HCT116 (cell line): ENCODE measurements at regions not wholly inside any gene's neighbourhood (a gene's known extent, or its start where the extent isn't known, plus 50 kb on each side); places are given as distances from the start of the nearest gene placed in this dataset.

Source experiments
- ATAC-seq: fragments of 200-7000 bp; cut with Tn5 transposase; 2 replicates; pipeline ENCODE4 v1.9.1; 2020; ENCODE audit warnings: mild to moderate bottlenecking, moderate library complexity
- BruUV-seq: library from RNA; stranded (reverse); fragments of 400-500 nt; replicated peaks from 2 replicates; lab custom pipeline; 2021; lab: Mats Ljungman, UMichigan
- CTCF ChIA-PET: fragments of 300-600 bp; sonication (Branson Sonifier 250); formaldehyde crosslinking; loops from one replicate; lab custom pipeline; 2021; ENCODE audit warnings: antibody characterized with exemption; lab: Charles Lee
- POLR2A ChIA-PET: fragments of 300-600, 350-600 bp; sonication (Branson Sonifier 250); formaldehyde crosslinking; loops from one replicate; lab custom pipeline; 2021; ENCODE audit warnings: antibody characterized with exemption; lab: Charles Lee
- RAD21 ChIA-PET, 2 experiments: fragments of 300-600 bp; sonication (Branson Sonifier 250); formaldehyde crosslinking; loops; one replicate each; lab custom pipeline; 2023; ENCODE audit warnings: low total read pairs in 2 of 2; ENCODE audit not compliant: uncharacterized antibody in 2 of 2, unreplicated experiment in 2 of 2, low non-redundant PET in 1 of 2; lab: Charles Lee
- DNase-seq: peaks from one replicate; pipeline ENCODE4 v3.0.0-alpha.2; 2010; ENCODE audit warnings: low read depth, low spot score
- H2AFZ ChIP-seq: fragments of 200-600 bp; shearing (Covaris generic), sonication (generic); 2 replicates; pipeline ENCODE4 v1.6.1; 2017; ENCODE audit warnings: low read depth, mixed run types, mixed read lengths, antibody characterized with exemption, low read length; ENCODE audit not compliant: poor library complexity, severe bottlenecking
- H3K27ac ChIP-seq: 2 replicates; pipeline ENCODE4 v1.5.1; 2012; ENCODE audit warnings: low read depth, low read length
- H3K27me3 ChIP-seq: fragments of 200-600 bp; sonication (generic); 2 replicates; pipeline ENCODE4 v1.6.1; 2016; ENCODE audit warnings: mixed run types, low read length, mixed read lengths; ENCODE audit not compliant: insufficient read depth
- H3K36me3 ChIP-seq, 2 experiments: fragments of 200-500 bp in 1 of 2; fragments of 200-600 bp in 1 of 2; sonication (Bioruptor generic) in 1 of 2; sonication (generic) in 1 of 2; 2 replicates each; pipeline versions ENCODE4 v1.5.1 to v1.6.1; 2014 to 2016; ENCODE audit warnings: low read length in 2 of 2, inconsistent platforms in 1 of 2, mixed read lengths in 1 of 2, mixed run types in 1 of 2; ENCODE audit not compliant: insufficient read depth in 2 of 2, control insufficient read depth in 1 of 2
- H3K4me1 ChIP-seq, 2 experiments: fragments of 200-600 bp in 1 of 2; sonication (generic) in 1 of 2; 2 replicates each; pipeline versions ENCODE4 v1.5.1 to v1.6.1; 2012 to 2017; ENCODE audit warnings: low read length in 2 of 2, inconsistent platforms in 1 of 2, mild to moderate bottlenecking in 1 of 2, mixed read lengths in 1 of 2, mixed run types in 1 of 2, moderate library complexity in 1 of 2; ENCODE audit not compliant: insufficient read depth in 2 of 2, control insufficient read depth in 1 of 2
- H3K4me2 ChIP-seq: fragments of 200-600 bp; sonication (generic); 2 replicates; pipeline ENCODE4 v1.6.1; 2017; ENCODE audit warnings: mixed run types, low read length, mixed read lengths
- H3K4me3 ChIP-seq, 2 experiments: fragments of 200-600 bp in 1 of 2; sonication (generic) in 1 of 2; replicated peaks in 1 of 2; 2 replicates each; pipeline ENCODE4 v1.5.1; 2011 to 2016; ENCODE audit warnings: low read length in 2 of 2, control low read depth in 1 of 2, low read depth in 1 of 2, mild to moderate bottlenecking in 1 of 2, mixed read lengths in 1 of 2, mixed run types in 1 of 2
- H3K79me2 ChIP-seq: fragments of 200-600 bp; sonication (generic); 2 replicates; pipeline ENCODE4 v1.6.1; 2017; ENCODE audit warnings: mild to moderate bottlenecking, mixed run types, low read length, moderate library complexity, mixed read lengths; ENCODE audit not compliant: insufficient read depth
- H3K9ac ChIP-seq: fragments of 200-600 bp; sonication (generic); 2 replicates; pipeline ENCODE4 v1.6.1; 2016; ENCODE audit warnings: low read length, mixed read lengths
- H3K9me2 ChIP-seq: fragments of 200-600 bp; sonication (generic), shearing (Covaris generic); 2 replicates; pipeline ENCODE4 v1.6.1; 2017; ENCODE audit warnings: mixed run types, mild to moderate bottlenecking, moderate library complexity; ENCODE audit not compliant: insufficient read depth
- H3K9me3 ChIP-seq, 2 experiments: fragments of 200-500 bp in 1 of 2; fragments of 200-600 bp in 1 of 2; sonication (Bioruptor generic) in 1 of 2; sonication (generic) in 1 of 2; 2 replicates each; pipeline ENCODE4 v1.6.1; 2014 to 2017; ENCODE audit warnings: low read length in 2 of 2, mixed read lengths in 2 of 2, inconsistent platforms in 1 of 2, low read depth in 1 of 2, mild to moderate bottlenecking in 1 of 2, mixed run types in 1 of 2, moderate library complexity in 1 of 2; ENCODE audit not compliant: control insufficient read depth in 1 of 2, insufficient read depth in 1 of 2
- H4K20me1 ChIP-seq: fragments of 200-600 bp; sonication (generic), shearing (Covaris generic); 2 replicates; pipeline ENCODE4 v1.6.1; 2017; ENCODE audit warnings: mixed run types, mild to moderate bottlenecking, moderate library complexity; ENCODE audit not compliant: insufficient read depth
- ATF3 ChIP-seq: IDR thresholded peaks from 2 replicates; pipeline ENCODE4 v1.6.1; 2012
- CEBPB ChIP-seq: IDR thresholded peaks from 2 replicates; pipeline ENCODE4 v1.6.1; 2012; ENCODE audit warnings: low read depth
- CTCF ChIP-seq, 3 experiments: fragments of 200-600 bp in 1 of 3; sonication (generic) in 1 of 3; IDR thresholded peaks in 2 of 3; conservative IDR thresholded peaks in 1 of 3; 2 replicates each; pipeline ENCODE4 v1.5.1; 2012 to 2017; ENCODE audit warnings: low read depth in 2 of 3, low read length in 2 of 3, antibody characterized with exemption in 1 of 3, borderline replicate concordance in 1 of 3, control low read depth in 1 of 3, mild to moderate bottlenecking in 1 of 3, mixed read lengths in 1 of 3, mixed run types in 1 of 3, moderate library complexity in 1 of 3; ENCODE audit not compliant: insufficient read depth in 1 of 3
- EGR1 ChIP-seq: IDR thresholded peaks from 2 replicates; pipeline ENCODE4 v1.6.1; 2012; ENCODE audit warnings: low read depth
- ELF1 ChIP-seq: IDR thresholded peaks from 2 replicates; pipeline ENCODE4 v1.6.1; 2012; ENCODE audit warnings: low read depth, borderline replicate concordance
- EZH2 ChIP-seq: fragments of 200-600 bp; sonication (generic); IDR thresholded peaks from 2 replicates; pipeline ENCODE4 v1.6.1; 2017; ENCODE audit warnings: antibody characterized with exemption, mixed run types
- EZH2phosphoT487 ChIP-seq: fragments of 200-600 bp; IDR thresholded peaks from 2 replicates; pipeline ENCODE4 v1.6.1; 2018; ENCODE audit warnings: antibody characterized with exemption, borderline replicate concordance
- FOSL1 ChIP-seq: IDR thresholded peaks from 2 replicates; pipeline ENCODE4 v1.6.1; 2012; ENCODE audit warnings: low read depth
- JUND ChIP-seq: IDR thresholded peaks from 2 replicates; pipeline ENCODE4 v1.6.1; 2012
- MAX ChIP-seq: IDR thresholded peaks from 2 replicates; pipeline ENCODE4 v1.6.1; 2012
- POLR2A ChIP-seq: IDR thresholded peaks from 2 replicates; pipeline ENCODE4 v1.7.0; 2011; ENCODE audit warnings: borderline replicate concordance; ENCODE audit not compliant: insufficient read depth, insufficient read length; ENCODE audit errors: extremely low read depth
- POLR2AphosphoS5 ChIP-seq: IDR thresholded peaks from 2 replicates; pipeline ENCODE4 v1.6.1; 2011; ENCODE audit warnings: mild to moderate bottlenecking, low read depth, low read length, moderate library complexity
- RAD21 ChIP-seq: IDR thresholded peaks from 2 replicates; pipeline ENCODE4 v1.6.1; 2012; ENCODE audit warnings: low read depth, mild to moderate bottlenecking
- SIN3A ChIP-seq: IDR thresholded peaks from 2 replicates; pipeline ENCODE4 v1.6.1; 2012; ENCODE audit warnings: low read depth
- SP1 ChIP-seq: IDR thresholded peaks from 2 replicates; pipeline ENCODE4 v1.6.1; 2012; ENCODE audit warnings: low read depth
- SRF ChIP-seq: IDR thresholded peaks from 2 replicates; pipeline ENCODE4 v1.6.1; 2012; ENCODE audit warnings: low read depth
- TCF7L2 ChIP-seq: IDR thresholded peaks from 2 replicates; pipeline ENCODE4 v1.7.0; 2011; ENCODE audit warnings: borderline replicate concordance, inconsistent platforms; ENCODE audit not compliant: insufficient read depth, insufficient read length; ENCODE audit errors: extremely low read depth
- YY1 ChIP-seq: IDR thresholded peaks from 2 replicates; pipeline ENCODE4 v1.6.1; 2011; ENCODE audit warnings: low read length, low read depth, moderate library complexity, mild to moderate bottlenecking; ENCODE audit not compliant: insufficient replicate concordance; ENCODE audit errors: extremely low read depth
- ZFX ChIP-seq: fragments of 450-650 bp; IDR thresholded peaks from 2 replicates; pipeline ENCODE4 v1.6.1; 2017
- ZNF274 ChIP-seq: fragments of 200-500 bp; sonication (Bioruptor generic); IDR thresholded peaks from 2 replicates; pipeline ENCODE4 v1.6.1; 2014; ENCODE audit warnings: mild to moderate bottlenecking, low read depth, low read length, inconsistent platforms
- intact Hi-C: fragments of 100-400 bp; cut with micrococcal nuclease; formaldehyde crosslinking; loops from 2 replicates; pipeline ENCODE4 v1.10.0; 2022

- TF ChIP-seq EZH2, result no peak
- TF ChIP-seq ELF1, result no peak
- TF ChIP-seq JUND, result no peak
- TF ChIP-seq EZH2phosphoT487, result no peak
- TF ChIP-seq ZNF274, result no peak
- TF ChIP-seq CEBPB, result no peak
- TF ChIP-seq SIN3A, result no peak
- no peak for TF ChIP-seq EGR1
- no peak for TF ChIP-seq POLR2A
- TF ChIP-seq ATF3, result no peak
These were observed 337.9 kb upstream of the NOVA1 start (continued) for GRCh38 chr14:26935733-26936132.

- DNase-seq, result no peak
- Histone ChIP-seq H3K36me3 (no peaks in the 10 kb centered on the region), H3K9me2 (no peaks in the 10 kb centered on the region), H3K4me2 (no peak overlapping the region), H4K20me1 (no peaks in the 10 kb centered on the region), H3K4me3 (no peak overlapping the region), H3K9me3 (peaks cover 14 to 17% of the 10 kb centered on the region in 2 experiments; a peak in 3 of 4 replicates), H3K9ac (no peak overlapping the region), H3K27ac (no peak overlapping the region), H3K4me1 (no peaks in the 10 kb centered on the region), H3K79me2 (no peaks in the 10 kb centered on the region), H3K27me3 (no peaks in the 10 kb centered on the region), H2AFZ (no peak overlapping the region)
- intact Hi-C loops, result no loop called here
- TF ChIP-seq CTCF (IDR thresholded peaks at IDR 0.05 in 2 of 3, conservative IDR thresholded peaks at IDR 0.05 in 1 of 3; ENCODE audit: borderline replicate concordance in 1 of 3, insufficient read depth in 1 of 3, low read depth in 2 of 3, low read length in 2 of 3) (no peak), JUND (no peak), TCF7L2 (no peak), ZFX (no peak), SP1 (no peak), POLR2AphosphoS5 (no peak), SIN3A (no peak), EZH2 (no peak), FOSL1 (no peak), YY1 (no peak), POLR2A (no peak), SRF (no peak), ELF1 (no peak), MAX (no peak), RAD21 (no peak), ATF3 (no peak), EGR1 (no peak), ZNF274 (no peak)
- CTCF ChIA-PET, result no interaction called here
- BruUV-seq, result no TSS peak
- no peak for ATAC-seq
- RAD21 ChIA-PET, result no interaction called here
- POLR2A ChIA-PET, result no interaction called here
These were observed 340.2 kb upstream of the NOVA1 start for GRCh38 chr14:26938054-26938453.
